Panc1 (cell line): ENCODE measurements at regions not wholly inside any gene's neighbourhood (a gene's known extent, or its start where the extent isn't known, plus 50 kb on each side); places are given as distances from the start of the nearest gene placed in this dataset.

Experiments used
- ATAC-seq: fragments of 200-7000 bp; cut with Tn5 transposase; 2 replicates; pipeline ENCODE4 v1.9.1; 2020; ENCODE audit warnings: mild to moderate bottlenecking, moderate library complexity
- BruUV-seq: library from RNA; stranded (reverse); fragments of 400-500 nt; replicated peaks from 2 replicates; lab custom pipeline; 2021; lab: Mats Ljungman, UMichigan
- CTCF ChIA-PET: fragments of 300-600 bp; sonication (Branson Sonifier 250); formaldehyde crosslinking; loops from one replicate; lab custom pipeline; 2022; ENCODE audit warnings: antibody characterized with exemption; lab: Charles Lee
- POLR2A ChIA-PET: fragments of 300-600 bp; sonication (Branson Sonifier 250); formaldehyde crosslinking; loops from one replicate; lab custom pipeline; 2022; ENCODE audit warnings: antibody characterized with exemption; lab: Charles Lee
- DNase-seq: peaks from one replicate; pipeline ENCODE4 v3.0.0-alpha.2; 2010; ENCODE audit warnings: low read depth, low spot score
- H3K27ac ChIP-seq: 2 replicates; pipeline ENCODE4 v1.5.1; 2011; ENCODE audit warnings: mild to moderate bottlenecking, low read length, inconsistent platforms
- H3K27me3 ChIP-seq: fragments of 200-500 bp; sonication (Bioruptor generic); 2 replicates; pipeline ENCODE4 v1.6.0; 2014; ENCODE audit warnings: low read length, inconsistent platforms; ENCODE audit not compliant: control insufficient read depth, insufficient read depth
- H3K36me3 ChIP-seq: fragments of 200-500 bp; sonication (Bioruptor generic); 2 replicates; pipeline ENCODE4 v1.5.1; 2014; ENCODE audit warnings: inconsistent platforms, mild to moderate bottlenecking, low read length, moderate library complexity; ENCODE audit not compliant: control insufficient read depth, insufficient read depth
- H3K4me1 ChIP-seq: 2 replicates; pipeline ENCODE4 v1.5.1; 2011; ENCODE audit warnings: inconsistent platforms, mild to moderate bottlenecking, low read length, moderate library complexity; ENCODE audit not compliant: control insufficient read depth, insufficient read depth
- H3K4me3 ChIP-seq, 2 experiments: 2 replicates each; pipeline ENCODE4 v1.5.1; 2011 to 2012; ENCODE audit warnings: low read depth in 2 of 2, low read length in 2 of 2, mild to moderate bottlenecking in 2 of 2, inconsistent platforms in 1 of 2, moderate library complexity in 1 of 2
- H3K9me3 ChIP-seq: fragments of 200-500 bp; sonication (Bioruptor generic); 2 replicates; pipeline ENCODE4 v1.5.1; 2014; ENCODE audit warnings: low read depth, mild to moderate bottlenecking, inconsistent platforms, low read length, moderate library complexity; ENCODE audit not compliant: control insufficient read depth, insufficient read depth
- POLR2AphosphoS5 ChIP-seq: IDR thresholded peaks from 2 replicates; pipeline ENCODE4 v1.6.1; 2012; ENCODE audit warnings: mild to moderate bottlenecking, low read depth, low read length, moderate library complexity
- REST ChIP-seq, 2 experiments: IDR thresholded peaks; 2 replicates each; pipeline ENCODE4 v1.6.1; 2011 to 2012; ENCODE audit warnings: low read depth in 2 of 2, control low read depth in 1 of 2, low read length in 1 of 2, mild to moderate bottlenecking in 1 of 2, moderate library complexity in 1 of 2; ENCODE audit not compliant: insufficient read depth in 1 of 2
- SIN3A ChIP-seq: IDR thresholded peaks from 2 replicates; pipeline ENCODE4 v1.6.1; 2012; ENCODE audit warnings: low read depth, mild to moderate bottlenecking, low read length, moderate library complexity, borderline replicate concordance; ENCODE audit not compliant: insufficient read depth
- TCF7L2 ChIP-seq: IDR thresholded peaks from 2 replicates; pipeline ENCODE4 v1.6.1; 2011; ENCODE audit warnings: mild to moderate bottlenecking, low read depth, low read length, inconsistent platforms
- in situ Hi-C: cut with HindIII; loops from 2 replicates; pipeline ENCODE4 v1.10.0; 2016; ENCODE audit warnings: low sequenced_read_pairs, low pct_unique_long_range_greater_than_20kb
- intact Hi-C: fragments of 100-400 bp; cut with micrococcal nuclease; formaldehyde crosslinking; loops from one replicate; pipeline ENCODE4 v1.10.0; 2022; ENCODE audit not compliant: unreplicated experiment
- TF ChIP-seq, protein P1 (sequence below): fragments of 450-650 bp; IDR thresholded peaks from 2 replicates; pipeline ENCODE4 v1.5.1; 2017; ENCODE audit warnings: mild to moderate bottlenecking

GRCh38 chr3:31170932-31171670 is 276.6 kb upstream of the GADL1 start:
- H3K36me3 ChIP-seq = no peaks in the 10 kb centered on the region
- ChIA-PET CTCF (no interaction called here), POLR2A (no interaction called here)
- ATAC-seq (no peak), DNase-seq (no peak)
- no peaks in the 10 kb centered on the region for H3K27me3 ChIP-seq
- intact Hi-C loops (no loop called here), in situ Hi-C loops (no loop called here)
- no TSS peak for BruUV-seq
- TF ChIP-seq REST (IDR thresholded peaks at IDR 0.05; ENCODE audit: insufficient read depth in 1 of 2, low read depth in 2 of 2, low read length in 1 of 2) = no peak
- TF ChIP-seq POLR2AphosphoS5 = no peak
- no peak for TF ChIP-seq TCF7L2
- TF ChIP-seq SIN3A = no peak
- TF ChIP-seq, protein P1, sequence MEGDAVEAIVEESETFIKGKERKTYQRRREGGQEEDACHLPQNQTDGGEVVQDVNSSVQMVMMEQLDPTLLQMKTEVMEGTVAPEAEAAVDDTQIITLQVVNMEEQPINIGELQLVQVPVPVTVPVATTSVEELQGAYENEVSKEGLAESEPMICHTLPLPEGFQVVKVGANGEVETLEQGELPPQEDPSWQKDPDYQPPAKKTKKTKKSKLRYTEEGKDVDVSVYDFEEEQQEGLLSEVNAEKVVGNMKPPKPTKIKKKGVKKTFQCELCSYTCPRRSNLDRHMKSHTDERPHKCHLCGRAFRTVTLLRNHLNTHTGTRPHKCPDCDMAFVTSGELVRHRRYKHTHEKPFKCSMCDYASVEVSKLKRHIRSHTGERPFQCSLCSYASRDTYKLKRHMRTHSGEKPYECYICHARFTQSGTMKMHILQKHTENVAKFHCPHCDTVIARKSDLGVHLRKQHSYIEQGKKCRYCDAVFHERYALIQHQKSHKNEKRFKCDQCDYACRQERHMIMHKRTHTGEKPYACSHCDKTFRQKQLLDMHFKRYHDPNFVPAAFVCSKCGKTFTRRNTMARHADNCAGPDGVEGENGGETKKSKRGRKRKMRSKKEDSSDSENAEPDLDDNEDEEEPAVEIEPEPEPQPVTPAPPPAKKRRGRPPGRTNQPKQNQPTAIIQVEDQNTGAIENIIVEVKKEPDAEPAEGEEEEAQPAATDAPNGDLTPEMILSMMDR = no peak
- no peaks in the 10 kb centered on the region; the same call in 1 of the 2 replicates for H3K4me1 ChIP-seq
- H3K9me3 ChIP-seq = no peaks in the 10 kb centered on the region
- no peak overlapping the region for H3K27ac ChIP-seq
- no peak overlapping the region for H3K4me3 ChIP-seq

- in situ Hi-C loops (no loop called here), intact Hi-C loops (no loop called here)
- no peaks in the 10 kb centered on the region for H3K27me3 ChIP-seq
- H3K36me3 ChIP-seq = no peaks in the 10 kb centered on the region
- POLR2A ChIA-PET = no interaction called here
- BruUV-seq = no TSS peak
- DNase-seq (no peak), ATAC-seq (no peak)
- TF ChIP-seq REST (IDR thresholded peaks at IDR 0.05; ENCODE audit: insufficient read depth in 1 of 2, low read depth in 2 of 2, low read length in 1 of 2) = no peak
- TF ChIP-seq, protein P1 = no peak
- no peak for TF ChIP-seq POLR2AphosphoS5
- TF ChIP-seq SIN3A = no peak
- TF ChIP-seq TCF7L2 = no peak
- no peak overlapping the region for H3K27ac ChIP-seq
- CTCF ChIA-PET = no interaction called here
- no peaks in the 10 kb centered on the region for H3K4me1 ChIP-seq
- no peaks in the 10 kb centered on the region for H3K9me3 ChIP-seq
- no peak overlapping the region for H3K4me3 ChIP-seq
These were observed 277.9 kb upstream of the GADL1 start for GRCh38 chr3:31172336-31172735.
